Activated CD4-positive, alpha-beta T cell treated with anti-CD3 and anti-CD28 coated beads, Interleukin-2, amount 50 U/mL, for 4 hours (primary cell): ENCODE measurements at regions not wholly inside any gene's neighbourhood (a gene's known extent, or its start where the extent isn't known, plus 50 kb on each side); places are given as distances from the start of the nearest gene placed in this dataset.

Source experiments
- DNase-seq, 2 experiments: peaks; one replicate each; pipeline ENCODE4 v3.0.0-alpha.2; 2020

DNA sequence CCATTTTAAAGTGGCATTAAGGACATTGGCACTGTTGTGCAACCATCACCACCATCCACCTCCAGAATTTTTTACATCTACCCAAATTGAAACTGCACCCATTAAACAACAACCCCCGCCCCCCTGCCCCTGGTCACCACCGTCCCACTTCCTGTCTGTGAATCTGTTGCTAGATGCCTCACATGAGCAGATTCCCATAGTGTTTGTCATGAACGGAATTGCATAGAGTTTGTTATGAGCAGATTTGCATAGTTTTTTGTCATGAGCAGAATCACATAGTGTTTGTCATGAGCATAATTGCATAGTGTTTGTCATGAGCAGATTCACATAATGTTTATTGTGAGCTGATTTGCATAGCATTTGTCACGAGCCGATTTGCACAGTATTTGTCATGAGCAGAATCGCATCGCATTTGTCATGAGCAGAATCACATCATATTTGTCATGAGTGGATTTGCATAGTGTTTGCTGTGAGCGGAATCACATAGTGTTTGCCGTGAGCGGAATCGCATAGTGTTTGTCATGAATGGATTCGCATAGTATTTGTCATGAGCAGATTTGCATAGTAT, 54.0 kb upstream of the GTF3A start:
- DNase-seq: no peak

DNA sequence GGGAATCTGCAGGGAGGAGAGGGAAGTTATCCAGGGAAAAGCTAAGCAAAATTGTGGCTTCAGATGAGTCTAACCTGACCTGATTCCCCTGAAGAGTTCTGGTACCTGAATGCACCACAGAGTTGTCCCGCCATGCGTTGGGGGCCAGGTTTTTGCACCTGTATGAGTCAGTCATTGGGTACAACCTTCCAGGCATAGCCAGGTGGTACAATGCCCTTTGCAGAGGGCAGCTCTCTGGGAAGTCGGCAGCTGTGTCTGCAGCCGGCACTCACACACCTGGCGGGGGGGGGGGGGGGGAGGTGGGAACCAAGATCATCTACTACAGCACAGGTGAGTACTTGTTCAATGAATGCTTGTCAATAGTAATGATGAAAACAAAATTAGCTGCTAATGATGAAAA, 52.5 kb upstream of the GTF3A start:
- no peak for DNase-seq

DNA sequence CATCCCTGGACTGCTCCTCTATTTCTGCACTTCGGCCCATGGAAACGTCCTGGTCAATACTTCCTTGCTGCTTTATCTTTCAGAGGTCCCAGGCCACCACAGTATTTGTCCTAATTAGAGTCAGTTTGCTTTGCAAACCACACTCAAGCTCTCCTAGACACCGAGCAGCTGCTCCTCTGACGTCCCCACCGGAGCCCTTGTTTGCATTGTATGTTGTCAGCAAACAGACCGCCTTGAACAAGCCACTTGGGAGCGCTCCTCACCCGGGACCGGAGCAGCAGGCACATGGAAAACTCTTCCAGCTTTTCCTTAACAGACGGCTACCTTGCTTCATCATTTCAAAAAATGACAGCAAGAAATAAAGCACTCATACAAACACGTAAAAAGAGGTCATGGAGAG, 51.5 kb upstream of the GTF3A start:
- no peak for DNase-seq

- DNase-seq: no peak
Measured at GRCh38 chr13:27374126-27374613, 50.2 kb upstream of the GTF3A start.
